NB4 (cell line): ENCODE measurements at regions not wholly inside any gene's neighbourhood (a gene's known extent, or its start where the extent isn't known, plus 50 kb on each side); places are given as distances from the start of the nearest gene placed in this dataset.

ENCODE experiments used
- CTCF ChIP-seq: IDR thresholded peaks from one replicate; pipeline ENCODE4 v1.5.1; 2012; ENCODE audit warnings: low read depth, low read length
- MYC ChIP-seq: IDR thresholded peaks from 2 replicates; pipeline ENCODE4 v1.6.1; 2011; ENCODE audit warnings: low read depth, low read length
- POLR2A ChIP-seq: IDR thresholded peaks from 2 replicates; pipeline ENCODE4 v1.6.1; 2011; ENCODE audit warnings: mild to moderate bottlenecking; ENCODE audit not compliant: insufficient read length; ENCODE audit errors: extremely low read depth

- TF ChIP-seq CTCF (no peak), POLR2A (no peak), MYC (no peak)
These were observed 165.0 kb downstream of the HEPH start for GRCh38 chrX:66328950-66329596.
